HG02763 (cell line): ENCODE measurements at regions not wholly inside any gene's neighbourhood (a gene's known extent, or its start where the extent isn't known, plus 50 kb on each side); places are given as distances from the start of the nearest gene placed in this dataset.

Experiments used
- ATAC-seq: cut with Tn5 transposase; IDR thresholded peaks from one replicate; pipeline ENCODE4 v1.9.1; 2021; ENCODE audit warnings: mild to moderate bottlenecking, moderate library complexity; ENCODE audit not compliant: unreplicated experiment

- no peak for ATAC-seq
Observed at GRCh38 chr1:55618199-55618598, 403.0 kb upstream of the USP24 start.

GRCh38 chr1:55617288-55617982 is 402.3 kb upstream of the USP24 start:
- no peak for ATAC-seq

- ATAC-seq: no peak
Observed at GRCh38 chr1:55612988-55613387, 397.8 kb upstream of the USP24 start.

- ATAC-seq: no peak
Observed at GRCh38 chr1:55611123-55611522, 396.0 kb upstream of the USP24 start.

DNA sequence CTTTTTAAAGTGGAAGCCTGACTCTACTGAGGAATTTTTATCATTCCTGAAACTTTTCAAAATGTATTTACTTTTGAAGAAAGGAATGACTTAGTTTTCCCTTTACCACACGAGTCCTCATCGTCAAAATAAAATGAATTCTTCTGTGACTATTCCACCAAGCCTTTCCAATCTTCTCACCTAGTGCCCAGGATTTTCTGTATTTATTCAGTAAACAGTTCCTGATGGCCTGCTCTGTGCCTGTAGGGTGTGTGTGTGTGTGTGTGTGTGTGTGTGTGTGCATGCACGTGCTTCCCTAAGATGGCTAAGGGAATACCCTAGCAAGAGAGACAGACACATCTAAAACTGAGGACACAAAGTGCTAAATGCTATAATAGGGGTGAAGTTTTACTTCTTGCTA is 395.0 kb upstream of the USP24 start:
- no peak for ATAC-seq

DNA sequence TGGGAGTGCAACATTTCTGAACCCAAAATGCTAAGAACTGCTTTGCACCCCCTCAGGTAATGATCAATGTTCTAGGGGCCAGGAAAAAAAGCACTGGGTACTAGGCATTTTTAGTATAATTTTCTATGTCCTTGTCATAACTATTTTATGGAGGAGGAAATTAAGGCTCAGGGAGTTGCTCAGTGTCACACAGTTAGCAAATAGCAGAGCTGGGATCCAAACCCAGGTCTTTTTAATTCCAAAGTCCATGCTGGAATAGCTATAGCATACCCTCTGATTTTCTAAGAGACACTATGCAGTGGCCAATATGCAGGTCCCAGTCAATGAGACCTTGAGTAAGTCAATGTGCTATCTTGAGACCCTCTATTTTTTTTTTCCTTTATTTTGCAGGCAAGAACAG is 394.5 kb upstream of the USP24 start:
- no peak for ATAC-seq

- ATAC-seq: no peak
Observed at GRCh38 chr1:55605155-55605554, 390.0 kb upstream of the USP24 start.

GRCh38 chr1:55604749-55605148 is 389.6 kb upstream of the USP24 start:
- ATAC-seq: no peak

DNA sequence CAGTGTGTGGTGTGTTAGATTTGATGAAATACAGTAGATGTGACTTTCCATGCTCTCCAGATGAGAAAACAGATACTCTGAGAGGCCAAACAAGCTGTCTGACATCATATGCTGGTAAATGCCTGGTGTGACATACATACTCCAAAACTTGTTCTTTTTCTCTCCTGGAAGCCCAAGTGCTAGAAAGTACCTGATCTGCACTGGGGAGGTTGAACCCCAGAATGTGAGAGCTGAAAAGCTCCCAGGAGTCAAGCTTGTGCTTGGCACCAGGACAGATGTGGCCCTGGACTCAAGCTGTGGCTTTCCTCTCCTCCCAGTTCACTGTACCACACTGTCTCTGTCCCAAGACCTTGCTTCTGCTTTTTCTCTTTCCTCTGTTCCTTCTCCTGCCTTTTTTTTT is 389.0 kb upstream of the USP24 start:
- ATAC-seq: no peak

GRCh38 chr1:55600242-55600641 is 385.1 kb upstream of the USP24 start:
- ATAC-seq: no peak

DNA sequence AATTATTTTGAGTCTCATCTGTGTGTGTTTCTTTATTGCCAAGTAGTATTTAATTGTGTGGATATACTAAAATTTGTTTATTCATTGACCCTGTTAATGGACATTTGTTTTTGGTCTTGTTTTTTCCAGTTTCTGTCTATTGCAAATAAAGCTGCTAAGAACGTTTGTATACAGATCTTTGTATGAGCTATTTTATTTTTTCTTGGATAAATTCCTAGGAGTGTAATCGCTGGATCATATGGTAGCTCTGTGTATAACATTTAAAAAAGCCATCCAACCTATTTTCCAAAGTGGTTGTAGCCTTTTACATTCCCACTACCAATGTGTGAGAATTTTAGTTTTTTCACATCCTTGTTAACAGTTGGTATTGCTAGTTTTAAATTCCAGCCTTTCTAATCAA is 382.7 kb upstream of the USP24 start:
- ATAC-seq: no peak

GRCh38 chr1:55594701-55595100 is 379.5 kb upstream of the USP24 start:
- no peak for ATAC-seq

DNA sequence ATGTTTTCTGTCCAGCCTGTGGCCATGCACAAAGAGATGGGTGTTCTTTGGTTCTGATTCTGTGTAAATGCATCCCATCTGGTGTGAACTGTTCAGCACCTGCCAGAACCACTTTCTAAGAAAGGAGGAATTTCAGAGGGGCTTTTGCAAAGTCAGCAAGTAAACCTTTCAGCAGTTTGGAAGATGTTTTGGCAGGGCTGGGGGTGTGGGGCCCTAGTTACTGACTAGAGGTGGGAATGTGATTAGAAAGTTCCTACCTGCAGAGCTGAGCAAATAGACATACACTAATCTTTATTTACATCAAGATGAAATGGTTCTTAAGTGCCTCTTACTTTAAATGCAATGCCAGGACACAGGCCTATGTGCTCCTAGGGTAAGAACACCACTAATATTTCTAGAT is 378.1 kb upstream of the USP24 start:
- ATAC-seq: no peak

DNA sequence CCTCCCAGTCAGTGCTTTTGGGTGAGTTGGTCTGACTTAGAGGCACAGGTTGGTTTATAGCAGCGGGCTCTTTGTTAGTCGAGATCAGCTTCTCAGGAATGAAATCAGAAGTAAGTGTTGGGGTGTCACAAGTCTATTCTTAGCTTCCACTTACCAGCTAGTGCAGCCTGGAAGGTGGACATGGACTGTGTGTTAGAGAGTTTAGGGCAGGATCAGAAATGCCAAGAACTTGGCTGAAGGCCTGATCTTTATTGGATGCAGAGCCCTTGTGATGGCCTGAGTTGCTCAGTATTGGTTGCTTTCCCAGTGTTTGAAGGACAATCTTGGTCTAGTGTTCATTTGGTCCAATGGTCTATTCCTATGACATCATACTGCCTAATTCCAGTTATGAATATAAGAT is 377.0 kb upstream of the USP24 start:
- ATAC-seq: no peak

- no peak for ATAC-seq
Observed at GRCh38 chr1:55589671-55590297, 374.6 kb upstream of the USP24 start.

DNA sequence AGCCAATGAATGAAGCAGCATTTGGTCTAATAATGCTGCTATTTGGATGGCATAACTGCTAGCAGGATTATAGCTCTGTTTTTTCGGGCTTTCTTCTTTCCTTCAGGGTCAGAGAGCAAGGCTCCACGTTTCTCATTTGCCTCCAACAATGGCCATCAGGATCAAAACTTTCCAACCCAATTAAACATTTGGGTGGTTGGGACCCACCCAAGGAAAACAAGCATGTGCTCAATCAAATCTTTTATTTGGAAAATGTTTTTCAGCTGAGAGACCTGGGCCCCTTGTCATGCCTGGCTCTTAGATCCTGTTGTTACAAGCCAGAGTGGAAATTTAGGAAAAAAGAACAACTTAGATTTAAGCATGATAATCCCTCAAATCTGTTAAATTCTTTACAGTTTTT is 373.1 kb upstream of the USP24 start:
- no peak for ATAC-seq

GRCh38 chr1:55586771-55587170 is 371.6 kb upstream of the USP24 start:
- ATAC-seq: no peak

DNA sequence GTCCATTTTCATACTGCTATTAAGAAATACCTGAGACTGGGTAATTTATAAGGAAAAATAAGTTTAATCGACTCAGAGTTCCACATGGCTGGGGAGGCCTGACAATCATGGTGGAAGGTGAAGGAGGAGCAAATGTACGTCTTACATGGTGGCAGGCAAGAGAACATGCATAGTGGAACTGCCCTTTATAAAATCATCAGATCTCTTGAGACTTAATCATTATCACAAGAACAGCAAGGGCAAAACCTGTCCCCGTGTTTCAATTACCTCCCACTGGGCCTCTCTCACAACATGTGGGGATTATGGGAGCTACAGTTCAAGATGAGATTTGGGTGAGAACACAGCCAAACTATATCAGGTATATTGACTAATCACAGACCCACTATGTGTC is 370.2 kb upstream of the USP24 start:
- ATAC-seq: no peak

DNA sequence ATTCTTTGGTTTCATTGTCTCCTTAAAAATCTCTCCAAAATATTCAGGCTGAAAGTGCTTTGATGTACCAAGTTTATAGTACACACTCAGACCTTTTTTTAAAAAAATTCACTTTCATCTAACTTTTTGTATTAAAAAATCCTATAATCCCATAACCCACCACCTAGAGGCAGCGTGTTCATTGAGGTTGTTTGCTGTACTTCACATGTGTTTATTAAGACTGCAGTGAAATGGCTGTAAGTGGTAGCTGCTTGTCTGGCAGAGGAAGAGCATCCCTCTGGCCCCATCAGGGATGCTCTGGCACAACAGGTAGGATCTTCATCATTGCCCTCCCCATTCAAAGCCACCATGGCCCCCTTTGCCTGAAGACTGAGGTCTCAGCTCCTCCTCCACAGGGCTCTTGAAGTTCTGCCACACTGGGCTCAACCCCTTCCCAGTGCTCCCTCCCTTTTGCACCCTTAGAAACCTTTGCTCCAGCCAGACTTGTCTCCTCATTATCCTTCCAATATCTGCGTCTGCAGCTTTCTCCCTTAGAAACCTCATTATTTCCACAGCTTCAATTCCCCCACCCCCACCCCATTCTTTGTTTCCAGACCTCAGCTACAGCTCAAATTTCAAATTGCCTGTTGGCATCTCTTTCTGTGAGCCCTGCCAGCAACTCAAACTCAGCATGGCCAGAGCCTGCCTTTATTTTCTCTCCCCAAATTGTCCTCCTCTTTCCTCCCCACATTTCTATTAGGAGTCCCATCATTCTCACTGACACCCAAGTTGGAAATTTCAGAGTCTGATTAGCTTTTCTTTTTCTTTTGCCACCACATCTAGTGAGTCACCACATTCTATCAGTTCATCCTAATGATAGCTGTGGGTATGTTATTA is 369.6 kb upstream of the USP24 start:
- ATAC-seq: no peak

GRCh38 chr1:55582084-55582483 is 366.9 kb upstream of the USP24 start:
- no peak for ATAC-seq

DNA sequence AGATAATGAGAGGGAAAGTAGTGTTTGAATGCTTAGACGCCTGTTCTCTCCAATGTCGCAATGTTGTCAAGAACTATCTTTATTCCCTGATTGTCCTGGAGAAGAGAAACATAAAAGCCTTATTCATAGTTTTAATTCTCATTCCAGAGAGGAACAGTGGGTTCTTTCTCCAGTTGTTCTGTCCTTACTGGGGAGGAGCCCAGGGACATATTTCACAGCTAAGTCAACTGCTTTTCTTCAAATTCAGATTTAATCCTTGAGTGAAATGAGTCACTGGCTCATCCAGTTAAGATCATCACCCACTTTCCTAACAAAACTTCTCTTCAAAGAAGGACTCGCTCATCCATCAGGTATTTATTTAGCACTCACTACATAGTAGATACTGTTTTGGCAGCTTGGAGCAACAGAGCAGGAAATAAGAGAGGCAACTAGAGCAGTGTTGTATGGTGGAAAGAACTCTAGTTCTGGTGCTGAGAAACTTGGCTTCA is 365.7 kb upstream of the USP24 start:
- no peak for ATAC-seq
